Activated naive CD4-positive, alpha-beta T cell treated with anti-CD3 and anti-CD28 coated beads, Interleukin-2, amount 50 U/mL, for 24 hours (primary cell): ENCODE measurements at regions not wholly inside any gene's neighbourhood (a gene's known extent, or its start where the extent isn't known, plus 50 kb on each side); places are given as distances from the start of the nearest gene placed in this dataset.
"Not testable (repeated sequence)": the region's sequence is repeated elsewhere in the genome, so short reads cannot be mapped to it uniquely, and the experiment has no call there.

ENCODE experiments used
- H3K27ac Mint-ChIP-seq: one replicate; pipeline ENCODE4 v1.8.0; 2021; ENCODE audit warnings: mild to moderate bottlenecking, mixed read lengths
- H3K27me3 Mint-ChIP-seq: one replicate; pipeline ENCODE4 v1.8.0; 2021; ENCODE audit warnings: mixed read lengths
- H3K36me3 Mint-ChIP-seq: one replicate; pipeline ENCODE4 v1.8.0; 2021; ENCODE audit warnings: mixed read lengths
- H3K4me1 Mint-ChIP-seq: one replicate; pipeline ENCODE4 v1.8.0; 2021; ENCODE audit warnings: mixed read lengths
- H3K4me3 Mint-ChIP-seq: one replicate; pipeline ENCODE4 v1.8.0; 2021; ENCODE audit warnings: mild to moderate bottlenecking, mixed read lengths
- H3K9me3 Mint-ChIP-seq: one replicate; pipeline ENCODE4 v1.8.0; 2021; ENCODE audit warnings: mixed read lengths

- Mint-ChIP-seq H3K4me3 (no peak overlapping the region), H3K36me3 (no peaks in the 10 kb centered on the region), H3K4me1 (peaks cover 42% of the 10 kb centered on the region), H3K27ac (peak overlapping the region; percentile 15), H3K9me3 (no peaks in the 10 kb centered on the region), H3K27me3 (no peaks in the 10 kb centered on the region)
Observed at GRCh38 chr7:16933296-16934279, 51.8 kb upstream of the AGR3 start.

- Mint-ChIP-seq H3K9me3 (no peaks in the 10 kb centered on the region), H3K4me1 (peaks cover 47% of the 10 kb centered on the region), H3K36me3 (no peaks in the 10 kb centered on the region), H3K27ac (no peak overlapping the region), H3K27me3 (peaks cover 2% of the 10 kb centered on the region), H3K4me3 (no peak overlapping the region)
Observed at GRCh38 chr7:16934722-16935340, 53.0 kb upstream of the AGR3 start.

- Mint-ChIP-seq H3K4me3 (no peak overlapping the region), H3K36me3 (no peaks in the 10 kb centered on the region), H3K4me1 (peaks cover 47% of the 10 kb centered on the region), H3K27me3 (peaks cover 2% of the 10 kb centered on the region), H3K9me3 (no peaks in the 10 kb centered on the region), H3K27ac (no peak overlapping the region)
Observed at GRCh38 chr7:16935341-16935735, 53.6 kb upstream of the AGR3 start.

- Mint-ChIP-seq H3K36me3 (no peaks in the 10 kb centered on the region), H3K9me3 (no peaks in the 10 kb centered on the region), H3K4me1 (peaks cover 40% of the 10 kb centered on the region), H3K27me3 (peaks cover 2% of the 10 kb centered on the region), H3K27ac (no peak overlapping the region), H3K4me3 (no peak overlapping the region)
Observed at GRCh38 chr7:16936626-16937422, 55.0 kb upstream of the AGR3 start.

- Mint-ChIP-seq H3K4me3 (no peak overlapping the region), H3K27me3 (peaks cover 2% of the 10 kb centered on the region), H3K4me1 (peaks cover 25% of the 10 kb centered on the region), H3K36me3 (no peaks in the 10 kb centered on the region), H3K9me3 (no peaks in the 10 kb centered on the region), H3K27ac (peak overlapping the region; percentile 26)
Observed at GRCh38 chr7:16939161-16939560, 57.4 kb upstream of the AGR3 start.

GRCh38 chr7:16940776-16941175, 59.0 kb upstream of the AGR3 start:
- Mint-ChIP-seq H3K4me3 (no peak overlapping the region), H3K4me1 (peaks cover 16% of the 10 kb centered on the region), H3K36me3 (no peaks in the 10 kb centered on the region), H3K27ac (no peak overlapping the region), H3K9me3 (peaks cover 4% of the 10 kb centered on the region), H3K27me3 (peaks cover 6% of the 10 kb centered on the region)

GRCh38 chr7:16942929-16943509, 61.2 kb upstream of the AGR3 start:
- Mint-ChIP-seq H3K4me1 (peaks cover 15% of the 10 kb centered on the region), H3K9me3 (peaks cover 12% of the 10 kb centered on the region), H3K4me3 (no peak overlapping the region), H3K27ac (no peak overlapping the region), H3K27me3 (peaks cover 6% of the 10 kb centered on the region), H3K36me3 (no peaks in the 10 kb centered on the region)

GRCh38 chr7:16944936-16945335, 63.2 kb upstream of the AGR3 start:
- peaks cover 13% of the 10 kb centered on the region for H3K9me3 Mint-ChIP-seq

GRCh38 chr7:16945372-16945771, 63.6 kb upstream of the AGR3 start:
- H3K27ac Mint-ChIP-seq, result no peak overlapping the region
- H3K4me1 Mint-ChIP-seq, result peaks cover 5% of the 10 kb centered on the region
- H3K4me3 Mint-ChIP-seq, result no peak overlapping the region
- no peaks in the 10 kb centered on the region for H3K36me3 Mint-ChIP-seq
- peaks cover 4% of the 10 kb centered on the region for H3K27me3 Mint-ChIP-seq
- peaks cover 13% of the 10 kb centered on the region for H3K9me3 Mint-ChIP-seq

More at GRCh38 chr7:16944936-16945335, 63.2 kb upstream of the AGR3 start:
- Mint-ChIP-seq H3K36me3 (no peaks in the 10 kb centered on the region), H3K27me3 (peaks cover 4% of the 10 kb centered on the region), H3K4me3 (no peak overlapping the region), H3K4me1 (peaks cover 5% of the 10 kb centered on the region), H3K27ac (no peak overlapping the region)

- H3K4me3 Mint-ChIP-seq, H3K36me3 Mint-ChIP-seq, H3K4me1 Mint-ChIP-seq, H3K27ac Mint-ChIP-seq, H3K27me3 Mint-ChIP-seq: not testable (repeated sequence)
- peaks cover 13% of the 10 kb centered on the region for H3K9me3 Mint-ChIP-seq
Observed at GRCh38 chr7:16948110-16948509, 66.3 kb upstream of the AGR3 start.

GRCh38 chr7:16951483-16952080, 69.8 kb upstream of the AGR3 start:
- Mint-ChIP-seq H3K4me3 (no peak overlapping the region), H3K27ac (no peak overlapping the region), H3K27me3 (peaks cover 2% of the 10 kb centered on the region), H3K4me1 (no peaks in the 10 kb centered on the region), H3K36me3 (no peaks in the 10 kb centered on the region), H3K9me3 (peaks cover 9% of the 10 kb centered on the region)

GRCh38 chr7:16954321-16954720, 72.5 kb upstream of the AGR3 start:
- H3K9me3 Mint-ChIP-seq, result no peaks in the 10 kb centered on the region
- no peaks in the 10 kb centered on the region for H3K36me3 Mint-ChIP-seq
- peaks cover 2% of the 10 kb centered on the region for H3K27me3 Mint-ChIP-seq
- no peaks in the 10 kb centered on the region for H3K4me1 Mint-ChIP-seq
- no peak overlapping the region for H3K27ac Mint-ChIP-seq
- H3K4me3 Mint-ChIP-seq, result no peak overlapping the region

GRCh38 chr7:16958724-16959123, 76.9 kb upstream of the AGR3 start:
- no peaks in the 10 kb centered on the region for H3K36me3 Mint-ChIP-seq
- no peaks in the 10 kb centered on the region for H3K9me3 Mint-ChIP-seq
- H3K4me1 Mint-ChIP-seq, result no peaks in the 10 kb centered on the region
- H3K4me3 Mint-ChIP-seq, result no peak overlapping the region
- H3K27me3 Mint-ChIP-seq, result peaks cover 6% of the 10 kb centered on the region
- no peak overlapping the region for H3K27ac Mint-ChIP-seq

- no peaks in the 10 kb centered on the region for H3K4me1 Mint-ChIP-seq
- H3K4me3 Mint-ChIP-seq, result no peak overlapping the region
- H3K36me3 Mint-ChIP-seq, result no peaks in the 10 kb centered on the region
- H3K9me3 Mint-ChIP-seq, result no peaks in the 10 kb centered on the region
- no peak overlapping the region for H3K27ac Mint-ChIP-seq
- peaks cover 6% of the 10 kb centered on the region for H3K27me3 Mint-ChIP-seq
Observed at GRCh38 chr7:16960337-16960965, 78.7 kb upstream of the AGR3 start.

- Mint-ChIP-seq H3K9me3 (no peaks in the 10 kb centered on the region), H3K27me3 (peaks cover 4% of the 10 kb centered on the region), H3K36me3 (no peaks in the 10 kb centered on the region)
Observed at GRCh38 chr7:16961641-16962040, 79.9 kb upstream of the AGR3 start.

More at GRCh38 chr7:16961641-16962040, 79.9 kb upstream of the AGR3 start:
- Mint-ChIP-seq H3K27ac (no peak overlapping the region), H3K4me1 (no peaks in the 10 kb centered on the region), H3K4me3 (no peak overlapping the region)
